ENCODE measurements at regions not wholly inside any gene's neighbourhood (a gene's known extent, or its start where the extent isn't known, plus 50 kb on each side); places are given as distances from the start of the nearest gene placed in this dataset.

- TF ChIP-seq EZH2 (IDR thresholded peaks at IDR 0.05; ENCODE audit: insufficient read depth, poor library complexity, severe bottlenecking): no peak
- TF ChIP-seq EZH2phosphoT487 (IDR thresholded peaks at IDR 0.05; ENCODE audit: insufficient read depth, low read depth): no peak
Observed at GRCh38 chr7:17033245-17033644, 151.5 kb upstream of the AGR3 start.
